ENCODE measurements at regions not wholly inside any gene's neighbourhood (a gene's known extent, or its start where the extent isn't known, plus 50 kb on each side); places are given as distances from the start of the nearest gene placed in this dataset.

DNA sequence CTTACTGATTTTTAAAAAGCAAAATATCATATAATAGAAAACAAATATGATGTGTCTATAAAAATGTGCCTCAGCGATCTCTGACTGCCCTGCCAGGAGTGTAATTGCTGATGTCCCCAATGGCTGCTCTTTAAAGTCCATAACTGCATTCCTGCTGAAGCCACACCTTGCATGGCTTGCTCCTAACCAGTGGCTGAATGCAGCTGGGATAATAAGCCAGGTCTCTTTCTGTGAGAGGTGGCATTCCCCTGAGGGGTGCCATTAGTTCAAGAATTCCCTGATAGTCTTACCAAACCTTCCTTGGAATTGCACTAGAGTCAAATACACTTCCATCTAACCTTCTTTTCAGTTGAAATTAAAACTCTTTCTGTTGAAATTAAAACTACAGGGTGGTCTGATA, 125.8 kb upstream of the ZNF804A start:
- POLR2A ChIA-PET = no interaction called here
- Histone ChIP-seq H3K36me3 (ENCODE audit: control insufficient read depth in 4 of 4, insufficient read depth in 4 of 4, low read length in 3 of 4) (no peaks in the 10 kb centered on the region), H3K9me3 (ENCODE audit: control extremely low read depth in 1 of 5, control insufficient read depth in 4 of 5, insufficient read depth in 2 of 5, low read depth in 1 of 5, low read length in 4 of 5) (no peaks in the 10 kb centered on the region), H3K4me1 (ENCODE audit: control extremely low read depth in 1 of 4, control insufficient read depth in 4 of 4, insufficient read depth in 4 of 4, low read length in 3 of 4) (no peaks in the 10 kb centered on the region), H3K27me3 (replicated peaks in 2 of 5; ENCODE audit: control insufficient read depth in 4 of 5, insufficient read depth in 5 of 5, low read length in 4 of 5) (no peaks in the 10 kb centered on the region), H3K27ac (ENCODE audit: insufficient read depth in 1 of 2, low read depth in 1 of 2, low read length in 2 of 2, poor library complexity in 1 of 2, severe bottlenecking in 2 of 2) (no peak overlapping the region), H3K4me3 (ENCODE audit: control insufficient read depth in 1 of 7, extremely low read depth in 1 of 7, insufficient read depth in 4 of 7, low read depth in 2 of 7, low read length in 6 of 7) (no peak overlapping the region)
- no CpG with 5 or more reads among the region's 1 CpG for WGBS (ENCODE audit: insufficient coverage)
- no peak for DNase-seq
- CTCF ChIA-PET = no interaction called here

DNA sequence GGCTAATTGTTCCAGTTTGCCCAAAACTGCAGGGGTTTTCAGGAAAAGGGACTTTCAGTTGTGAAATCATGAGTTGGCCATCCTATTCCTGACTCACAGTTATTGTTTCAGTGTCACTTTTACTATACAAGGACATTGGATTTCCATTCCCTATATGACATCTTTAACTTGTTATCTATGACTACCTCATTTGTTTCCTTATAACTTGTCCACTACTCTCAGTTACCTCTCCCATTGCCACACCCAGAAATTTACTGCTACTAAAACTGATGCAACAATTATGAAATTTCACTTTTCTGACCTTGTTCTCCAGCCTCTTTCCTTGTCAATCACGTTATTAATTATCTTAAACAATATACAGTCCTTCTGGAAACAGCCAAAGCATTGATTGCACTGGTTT, 116.5 kb upstream of the ZNF804A start:
- Histone ChIP-seq H3K27ac (ENCODE audit: insufficient read depth in 1 of 2, low read depth in 1 of 2, low read length in 2 of 2, poor library complexity in 1 of 2, severe bottlenecking in 2 of 2) (no peak overlapping the region), H3K4me1 (ENCODE audit: control extremely low read depth in 1 of 4, control insufficient read depth in 4 of 4, insufficient read depth in 4 of 4, low read length in 3 of 4) (no peaks in the 10 kb centered on the region), H3K36me3 (ENCODE audit: control insufficient read depth in 4 of 4, insufficient read depth in 4 of 4, low read length in 3 of 4) (no peaks in the 10 kb centered on the region), H3K9me3 (ENCODE audit: control extremely low read depth in 1 of 5, control insufficient read depth in 4 of 5, insufficient read depth in 2 of 5, low read depth in 1 of 5, low read length in 4 of 5) (no peaks in the 10 kb centered on the region), H3K27me3 (replicated peaks in 2 of 5; ENCODE audit: control insufficient read depth in 4 of 5, insufficient read depth in 5 of 5, low read length in 4 of 5) (no peaks in the 10 kb centered on the region), H3K4me3 (ENCODE audit: control insufficient read depth in 1 of 7, extremely low read depth in 1 of 7, insufficient read depth in 4 of 7, low read depth in 2 of 7, low read length in 6 of 7) (no peak overlapping the region)
- no peak for DNase-seq
- CTCF ChIA-PET = no interaction called here
- 100% methylated on average over 1 of the region's 1 CpG for WGBS (ENCODE audit: insufficient coverage)
- POLR2A ChIA-PET = no interaction called here

DNA sequence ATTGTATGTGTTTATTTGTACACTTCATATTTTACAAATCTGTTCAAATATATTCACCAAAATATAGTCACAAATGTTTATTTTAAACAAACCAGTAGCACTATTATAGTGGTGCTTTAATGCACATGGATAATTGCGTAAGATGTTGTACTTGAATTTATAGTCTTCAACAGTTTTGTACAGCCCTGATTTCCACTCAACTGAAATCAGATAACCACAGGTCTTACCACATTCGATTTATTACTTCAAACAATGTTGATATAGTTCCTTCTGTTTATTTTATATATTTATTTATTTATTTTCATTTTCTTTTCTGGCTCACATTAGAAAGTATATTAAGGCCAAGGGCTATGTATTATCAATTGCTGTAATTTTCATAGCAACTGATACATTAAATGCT, 99.4 kb upstream of the ZNF804A start:
- Histone ChIP-seq H3K27me3 (replicated peaks in 2 of 5; ENCODE audit: control insufficient read depth in 4 of 5, insufficient read depth in 5 of 5, low read length in 4 of 5) (no peaks in the 10 kb centered on the region), H3K4me3 (ENCODE audit: control insufficient read depth in 1 of 7, extremely low read depth in 1 of 7, insufficient read depth in 4 of 7, low read depth in 2 of 7, low read length in 6 of 7) (no peak overlapping the region), H3K4me1 (ENCODE audit: control extremely low read depth in 1 of 4, control insufficient read depth in 4 of 4, insufficient read depth in 4 of 4, low read length in 3 of 4) (no peaks in the 10 kb centered on the region), H3K27ac (ENCODE audit: insufficient read depth in 1 of 2, low read depth in 1 of 2, low read length in 2 of 2, poor library complexity in 1 of 2, severe bottlenecking in 2 of 2) (no peak overlapping the region), H3K36me3 (ENCODE audit: control insufficient read depth in 4 of 4, insufficient read depth in 4 of 4, low read length in 3 of 4) (no peaks in the 10 kb centered on the region), H3K9me3 (ENCODE audit: control extremely low read depth in 1 of 5, control insufficient read depth in 4 of 5, insufficient read depth in 2 of 5, low read depth in 1 of 5, low read length in 4 of 5) (peaks cover 0 to 1% (median 0%) of the 10 kb centered on the region in 5 experiments)
- DNase-seq = peak in 1 of 3 donors; percentile 4
- ChIA-PET CTCF (no interaction called here), POLR2A (no interaction called here)
- WGBS (ENCODE audit: insufficient coverage) = no CpG with 5 or more reads among the region's 2 CpGs

DNA sequence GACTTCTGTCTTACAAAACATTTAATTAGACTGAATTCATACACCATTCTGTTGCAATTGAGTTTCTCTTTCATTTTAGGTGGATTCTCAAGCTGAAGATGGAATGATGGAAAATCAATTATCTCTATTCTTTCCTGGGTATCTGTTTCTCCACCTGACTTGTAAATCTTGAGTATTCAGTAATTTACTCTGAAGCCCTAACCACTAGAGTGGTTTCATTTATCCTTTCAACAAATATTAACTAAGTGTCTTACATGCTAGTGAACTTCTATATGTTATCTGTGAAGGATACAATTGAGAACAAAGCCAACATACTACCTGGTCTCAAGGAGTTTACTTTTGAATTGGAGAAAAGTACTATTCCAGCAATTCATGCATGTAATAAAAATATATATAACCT, 94.1 kb upstream of the ZNF804A start:
- Histone ChIP-seq H3K27ac (ENCODE audit: insufficient read depth in 1 of 2, low read depth in 1 of 2, low read length in 2 of 2, poor library complexity in 1 of 2, severe bottlenecking in 2 of 2) (no peak overlapping the region), H3K4me1 (ENCODE audit: control extremely low read depth in 1 of 4, control insufficient read depth in 4 of 4, insufficient read depth in 4 of 4, low read length in 3 of 4) (no peaks in the 10 kb centered on the region), H3K4me3 (ENCODE audit: control insufficient read depth in 1 of 7, extremely low read depth in 1 of 7, insufficient read depth in 4 of 7, low read depth in 2 of 7, low read length in 6 of 7) (no peak overlapping the region), H3K9me3 (ENCODE audit: control extremely low read depth in 1 of 5, control insufficient read depth in 4 of 5, insufficient read depth in 2 of 5, low read depth in 1 of 5, low read length in 4 of 5) (peaks cover 0 to 2% (median 0%) of the 10 kb centered on the region in 5 experiments), H3K27me3 (replicated peaks in 2 of 5; ENCODE audit: control insufficient read depth in 4 of 5, insufficient read depth in 5 of 5, low read length in 4 of 5) (no peaks in the 10 kb centered on the region), H3K36me3 (ENCODE audit: control insufficient read depth in 4 of 4, insufficient read depth in 4 of 4, low read length in 3 of 4) (no peaks in the 10 kb centered on the region)
- ChIA-PET CTCF (no interaction called here), POLR2A (no interaction called here)
- DNase-seq = no peak

DNA sequence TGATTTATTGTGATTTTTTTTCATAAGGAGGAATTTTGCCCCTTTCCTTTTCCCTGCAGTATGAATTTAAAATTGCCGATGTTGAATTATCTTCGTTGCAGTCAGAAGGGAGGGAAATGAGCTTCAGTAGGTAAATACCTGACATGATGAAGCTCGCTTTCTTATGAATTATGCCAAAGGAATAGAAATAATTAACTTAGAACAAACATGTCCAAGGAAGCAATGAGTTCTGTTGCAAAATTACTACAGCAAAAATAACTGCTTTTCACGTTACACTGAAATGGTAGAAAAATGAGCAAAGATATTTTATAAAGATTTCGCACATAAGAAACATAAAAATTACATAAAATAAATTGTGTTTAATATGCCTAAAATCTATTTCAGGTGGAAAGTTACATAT, 91.1 kb upstream of the ZNF804A start:
- DNase-seq = no peak
- H3K36me3 ChIP-seq (ENCODE audit: control insufficient read depth in 4 of 4, insufficient read depth in 4 of 4, low read length in 3 of 4) = no peaks in the 10 kb centered on the region
- no peaks in the 10 kb centered on the region for H3K27me3 ChIP-seq (replicated peaks in 2 of 5; ENCODE audit: control insufficient read depth in 4 of 5, insufficient read depth in 5 of 5, low read length in 4 of 5)
- WGBS (ENCODE audit: insufficient coverage) = no CpG with 5 or more reads among the region's 5 CpGs
- H3K4me3 ChIP-seq (ENCODE audit: control insufficient read depth in 1 of 7, extremely low read depth in 1 of 7, insufficient read depth in 4 of 7, low read depth in 2 of 7, low read length in 6 of 7) = no peak overlapping the region
- ChIA-PET CTCF (no interaction called here), POLR2A (no interaction called here)
- H3K27ac ChIP-seq (ENCODE audit: insufficient read depth in 1 of 2, low read depth in 1 of 2, low read length in 2 of 2, poor library complexity in 1 of 2, severe bottlenecking in 2 of 2) = no peak overlapping the region
- no peaks in the 10 kb centered on the region for H3K4me1 ChIP-seq (ENCODE audit: control extremely low read depth in 1 of 4, control insufficient read depth in 4 of 4, insufficient read depth in 4 of 4, low read length in 3 of 4)
- peaks cover 0 to 3% (median 0%) of the 10 kb centered on the region in 5 experiments for H3K9me3 ChIP-seq (ENCODE audit: control extremely low read depth in 1 of 5, control insufficient read depth in 4 of 5, insufficient read depth in 2 of 5, low read depth in 1 of 5, low read length in 4 of 5)

DNA sequence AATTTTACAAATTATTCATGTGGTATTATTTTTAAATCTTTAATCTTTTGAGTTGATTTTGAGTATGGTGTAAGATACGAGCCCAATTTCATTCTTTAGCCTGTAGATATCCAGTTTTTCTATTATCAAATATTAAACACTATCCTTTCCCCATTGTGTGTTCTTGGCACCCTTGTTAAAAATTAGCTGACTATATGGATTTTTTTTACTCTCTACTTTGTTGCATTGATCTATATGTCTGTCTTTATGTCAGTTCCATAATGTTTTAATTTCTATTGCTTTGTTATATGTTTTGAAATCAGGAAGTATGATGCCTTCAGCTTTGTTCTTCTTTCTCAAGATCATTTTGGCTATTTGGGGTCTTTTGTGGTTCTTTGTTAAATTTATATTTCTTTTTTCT, 80.9 kb upstream of the ZNF804A start:
- Histone ChIP-seq H3K4me3 (ENCODE audit: control insufficient read depth in 1 of 7, extremely low read depth in 1 of 7, insufficient read depth in 4 of 7, low read depth in 2 of 7, low read length in 6 of 7) (no peak overlapping the region), H3K9me3 (ENCODE audit: control extremely low read depth in 1 of 5, control insufficient read depth in 4 of 5, insufficient read depth in 2 of 5, low read depth in 1 of 5, low read length in 4 of 5) (peaks cover 0 to 5% (median 0%) of the 10 kb centered on the region in 5 experiments), H3K36me3 (ENCODE audit: control insufficient read depth in 4 of 4, insufficient read depth in 4 of 4, low read length in 3 of 4) (no peaks in the 10 kb centered on the region), H3K27ac (ENCODE audit: insufficient read depth in 1 of 2, low read depth in 1 of 2, low read length in 2 of 2, poor library complexity in 1 of 2, severe bottlenecking in 2 of 2) (no peak overlapping the region), H3K4me1 (ENCODE audit: control extremely low read depth in 1 of 4, control insufficient read depth in 4 of 4, insufficient read depth in 4 of 4, low read length in 3 of 4) (no peaks in the 10 kb centered on the region), H3K27me3 (replicated peaks in 2 of 5; ENCODE audit: control insufficient read depth in 4 of 5, insufficient read depth in 5 of 5, low read length in 4 of 5) (no peaks in the 10 kb centered on the region)
- DNase-seq = no peak
- ChIA-PET CTCF (no interaction called here), POLR2A (no interaction called here)
- no CpG with 5 or more reads among the region's 1 CpG for WGBS (ENCODE audit: insufficient coverage)

DNA sequence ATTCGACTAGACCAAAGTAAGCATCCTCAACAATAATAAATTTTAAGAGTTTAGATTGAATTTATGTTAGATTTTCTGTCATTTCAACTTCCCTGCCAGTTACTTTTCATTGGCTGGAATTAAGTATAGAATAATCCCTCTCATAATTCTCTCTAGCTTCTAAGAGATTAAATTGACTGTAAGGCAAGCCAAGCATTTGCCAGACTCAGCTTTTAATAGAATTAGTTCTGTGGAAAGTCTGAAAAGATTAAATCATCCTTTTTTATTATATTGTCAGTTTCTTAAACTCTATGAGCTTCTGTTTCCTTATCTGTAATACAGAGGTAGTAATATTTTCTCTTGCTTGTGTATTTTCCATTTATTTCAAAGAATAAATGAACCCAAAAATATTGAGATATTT, 77.9 kb upstream of the ZNF804A start:
- Histone ChIP-seq H3K4me3 (ENCODE audit: control insufficient read depth in 1 of 7, extremely low read depth in 1 of 7, insufficient read depth in 4 of 7, low read depth in 2 of 7, low read length in 6 of 7) (no peak overlapping the region), H3K27me3 (replicated peaks in 2 of 5; ENCODE audit: control insufficient read depth in 4 of 5, insufficient read depth in 5 of 5, low read length in 4 of 5) (no peaks in the 10 kb centered on the region), H3K4me1 (ENCODE audit: control extremely low read depth in 1 of 4, control insufficient read depth in 4 of 4, insufficient read depth in 4 of 4, low read length in 3 of 4) (no peaks in the 10 kb centered on the region), H3K9me3 (ENCODE audit: control extremely low read depth in 1 of 5, control insufficient read depth in 4 of 5, insufficient read depth in 2 of 5, low read depth in 1 of 5, low read length in 4 of 5) (peaks cover 0 to 8% (median 2%) of the 10 kb centered on the region in 5 experiments), H3K27ac (ENCODE audit: insufficient read depth in 1 of 2, low read depth in 1 of 2, low read length in 2 of 2, poor library complexity in 1 of 2, severe bottlenecking in 2 of 2) (no peak overlapping the region), H3K36me3 (ENCODE audit: control insufficient read depth in 4 of 4, insufficient read depth in 4 of 4, low read length in 3 of 4) (no peaks in the 10 kb centered on the region)
- WGBS (ENCODE audit: insufficient coverage) = no CpG with 5 or more reads among the region's 1 CpG
- DNase-seq = no peak
- CTCF ChIA-PET = no interaction called here
- POLR2A ChIA-PET = interaction anchor here (0.8 kb wide), 1 partner anchor 1848 kb away, joined by 3 read pairs; no protein-coding TSS in a partner anchor

All from common myeloid progenitor, CD34-positive (primary cell).